ACC112 (cell line): ENCODE measurements at regions not wholly inside any gene's neighbourhood (a gene's known extent, or its start where the extent isn't known, plus 50 kb on each side); places are given as distances from the start of the nearest gene placed in this dataset.

Source experiments
- H2AFZ ChIP-seq: fragments of 200-600 bp; sonication (generic); one replicate; pipeline ENCODE4 v1.6.0; 2017; ENCODE audit warnings: antibody characterized with exemption, low read length; ENCODE audit not compliant: unreplicated experiment
- H3K27ac ChIP-seq: fragments of 200-600 bp; sonication (generic); 2 replicates; pipeline ENCODE4 v1.5.1; 2014; ENCODE audit warnings: low read depth, mild to moderate bottlenecking, antibody characterized with exemption, low read length, moderate library complexity
- H3K27me3 ChIP-seq: fragments of 200-600 bp; sonication (generic); 2 replicates; pipeline ENCODE4 v1.6.1; 2014; ENCODE audit warnings: mild to moderate bottlenecking, antibody characterized with exemption, low read length, moderate library complexity, mixed read lengths; ENCODE audit not compliant: insufficient read depth
- H3K36me3 ChIP-seq: fragments of 200-600 bp; sonication (generic); 2 replicates; pipeline ENCODE4 v1.6.1; 2016; ENCODE audit warnings: mild to moderate bottlenecking, antibody characterized with exemption, low read length, moderate library complexity, mixed read lengths; ENCODE audit not compliant: insufficient read depth
- H3K4me1 ChIP-seq: fragments of 200-600 bp; sonication (generic); one replicate; pipeline ENCODE4 v1.6.1; 2016; ENCODE audit warnings: low read length, mixed read lengths; ENCODE audit not compliant: insufficient read depth, unreplicated experiment, control insufficient read depth
- H3K4me3 ChIP-seq: fragments of 200-600 bp; sonication (generic); 2 replicates; pipeline ENCODE4 v1.5.1; 2014; ENCODE audit warnings: mild to moderate bottlenecking, low read depth, low read length
- H3K79me2 ChIP-seq: fragments of 200-600 bp; sonication (generic); one replicate; pipeline ENCODE4 v1.6.0; 2016; ENCODE audit warnings: low read length; ENCODE audit not compliant: control insufficient read depth, unreplicated experiment, insufficient read depth

GRCh38 chr6:80482056-80482455, 375.6 kb downstream of the BCKDHB start:
- no peaks in the 10 kb centered on the region for H3K79me2 ChIP-seq

DNA sequence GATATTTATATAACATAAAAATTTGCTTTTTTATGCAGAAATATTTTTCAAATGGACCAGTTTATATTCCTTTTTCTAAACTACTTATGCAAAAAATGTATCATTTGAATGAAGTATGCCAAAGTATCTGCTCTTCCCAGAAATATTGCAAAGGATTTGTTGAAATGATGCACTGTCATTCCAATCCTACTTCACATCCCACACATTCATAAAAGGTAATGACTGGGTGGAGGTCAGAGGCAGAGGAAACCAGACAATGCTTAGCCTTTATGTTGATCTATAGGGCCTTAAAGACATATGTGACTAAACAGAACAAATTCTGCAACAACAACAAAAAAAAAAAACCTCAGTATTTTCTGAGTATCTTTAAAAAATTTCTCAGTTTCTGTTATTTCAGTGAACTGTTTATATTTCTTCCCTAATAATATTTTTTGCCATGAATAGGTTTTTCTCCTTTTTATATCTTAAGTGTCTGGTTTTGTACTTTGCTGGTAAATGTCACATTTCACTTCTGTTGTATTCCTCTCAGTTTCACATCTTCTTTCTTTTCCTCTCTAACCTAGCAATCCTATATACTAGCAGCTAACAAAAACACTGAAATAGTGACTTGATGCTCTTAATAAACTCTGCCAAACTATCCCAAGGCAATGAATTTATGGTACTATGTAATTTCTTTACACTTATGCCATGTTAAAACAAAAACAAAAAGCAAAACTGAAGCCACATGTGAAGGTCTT, 374.1 kb downstream of the BCKDHB start:
- H3K79me2 ChIP-seq, result no peaks in the 10 kb centered on the region
- H3K4me1 ChIP-seq, result peaks cover 5% of the 10 kb centered on the region
- H3K27me3 ChIP-seq, result no peaks in the 10 kb centered on the region
- no peak overlapping the region for H3K4me3 ChIP-seq
- no peak overlapping the region for H2AFZ ChIP-seq
- H3K36me3 ChIP-seq, result no peaks in the 10 kb centered on the region
- H3K27ac ChIP-seq, result no peak overlapping the region

More at GRCh38 chr6:80482056-80482455, 375.6 kb downstream of the BCKDHB start:
- Histone ChIP-seq H3K27me3 (no peaks in the 10 kb centered on the region), H2AFZ (no peak overlapping the region), H3K4me3 (no peak overlapping the region), H3K27ac (no peak overlapping the region), H3K36me3 (no peaks in the 10 kb centered on the region), H3K4me1 (peaks cover 5% of the 10 kb centered on the region)

DNA sequence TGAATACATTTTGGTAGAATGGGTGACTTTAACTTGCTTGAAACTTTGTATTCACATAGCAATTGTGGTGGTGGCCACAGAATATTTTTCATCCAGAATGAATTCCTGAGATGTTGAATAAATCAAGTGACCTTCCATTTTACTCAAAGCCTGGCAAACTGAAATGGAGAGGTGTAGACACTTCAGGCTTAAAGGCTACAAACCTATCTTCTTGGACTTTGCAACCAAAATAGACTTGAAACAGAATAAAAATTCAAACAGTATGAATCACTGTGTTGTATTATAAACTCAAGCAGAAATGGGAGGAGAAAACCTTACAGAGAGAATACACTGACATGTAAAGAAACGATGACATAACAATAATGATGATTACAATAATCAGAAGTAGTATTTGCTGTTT, 371.6 kb downstream of the BCKDHB start:
- Histone ChIP-seq H3K4me3 (no peak overlapping the region), H2AFZ (peak overlapping the region; percentile 24), H3K4me1 (peaks cover 5% of the 10 kb centered on the region), H3K27ac (no peak overlapping the region), H3K79me2 (no peaks in the 10 kb centered on the region), H3K36me3 (no peaks in the 10 kb centered on the region), H3K27me3 (no peaks in the 10 kb centered on the region)

DNA sequence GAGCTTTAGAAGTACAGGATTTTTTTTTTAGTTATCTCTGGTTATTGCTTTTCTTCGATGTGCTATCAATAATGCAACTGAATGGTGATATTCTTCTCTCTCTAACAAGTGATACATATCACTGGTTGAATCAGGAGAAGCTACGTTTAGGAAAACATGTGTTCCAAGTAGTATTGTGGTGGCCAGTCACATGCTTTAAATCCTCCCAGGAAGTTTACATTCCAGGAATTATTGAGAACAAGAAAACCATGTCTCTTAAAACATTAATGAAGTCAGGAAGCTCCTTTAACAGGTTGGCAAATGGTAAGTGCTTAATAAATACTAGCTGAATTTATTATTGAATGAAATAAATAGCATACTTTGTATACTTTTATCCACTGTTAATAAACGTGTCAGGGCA, 371.1 kb downstream of the BCKDHB start:
- Histone ChIP-seq H3K27ac (no peak overlapping the region), H3K4me3 (no peak overlapping the region), H3K4me1 (peaks cover 5% of the 10 kb centered on the region), H3K27me3 (no peaks in the 10 kb centered on the region), H3K36me3 (no peaks in the 10 kb centered on the region), H3K79me2 (no peaks in the 10 kb centered on the region), H2AFZ (peak overlapping the region; percentile 50)

GRCh38 chr6:80472271-80472670, 365.8 kb downstream of the BCKDHB start:
- H3K27me3 ChIP-seq, result no peaks in the 10 kb centered on the region
- H3K79me2 ChIP-seq, result no peaks in the 10 kb centered on the region
- H3K4me3 ChIP-seq, result no peak overlapping the region
- no peaks in the 10 kb centered on the region for H3K4me1 ChIP-seq
- no peak overlapping the region for H3K27ac ChIP-seq
- no peaks in the 10 kb centered on the region for H3K36me3 ChIP-seq
- H2AFZ ChIP-seq, result no peak overlapping the region

DNA sequence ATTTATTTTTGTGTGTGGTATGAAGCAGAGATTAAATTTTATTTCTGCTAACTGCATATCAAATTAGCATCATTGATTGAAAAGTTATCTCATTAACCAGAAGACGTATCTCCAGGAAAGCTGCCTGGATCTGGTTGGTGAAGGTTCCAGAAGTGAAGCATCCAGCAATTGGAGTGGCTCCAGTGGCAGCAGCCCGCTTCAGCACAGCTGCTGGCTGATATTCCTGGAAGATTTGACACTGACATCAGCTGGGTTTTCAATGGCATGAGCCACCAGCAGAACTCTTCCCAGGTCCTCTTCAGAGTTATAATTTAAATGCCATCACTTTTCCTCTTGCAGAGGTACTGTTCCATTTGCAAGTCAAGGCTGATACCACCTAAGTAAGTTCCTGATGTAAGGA, 363.5 kb downstream of the BCKDHB start:
- Histone ChIP-seq H3K4me3 (no peak overlapping the region), H3K79me2 (no peaks in the 10 kb centered on the region), H3K27me3 (no peaks in the 10 kb centered on the region), H2AFZ (no peak overlapping the region), H3K4me1 (no peaks in the 10 kb centered on the region), H3K36me3 (no peaks in the 10 kb centered on the region), H3K27ac (no peak overlapping the region)

- H3K27ac ChIP-seq, result no peak overlapping the region
- H3K4me3 ChIP-seq, result no peak overlapping the region
- H3K27me3 ChIP-seq, result no peaks in the 10 kb centered on the region
- H2AFZ ChIP-seq, result no peak overlapping the region
- no peaks in the 10 kb centered on the region for H3K79me2 ChIP-seq
- H3K4me1 ChIP-seq, result no peaks in the 10 kb centered on the region
- no peaks in the 10 kb centered on the region for H3K36me3 ChIP-seq
Observed at GRCh38 chr6:80468398-80468797, 361.9 kb downstream of the BCKDHB start.

- Histone ChIP-seq H2AFZ (no peak overlapping the region), H3K27me3 (no peaks in the 10 kb centered on the region), H3K79me2 (no peaks in the 10 kb centered on the region), H3K36me3 (no peaks in the 10 kb centered on the region), H3K27ac (no peak overlapping the region), H3K4me1 (no peaks in the 10 kb centered on the region), H3K4me3 (no peak overlapping the region)
Observed at GRCh38 chr6:80467408-80467807, 360.9 kb downstream of the BCKDHB start.

DNA sequence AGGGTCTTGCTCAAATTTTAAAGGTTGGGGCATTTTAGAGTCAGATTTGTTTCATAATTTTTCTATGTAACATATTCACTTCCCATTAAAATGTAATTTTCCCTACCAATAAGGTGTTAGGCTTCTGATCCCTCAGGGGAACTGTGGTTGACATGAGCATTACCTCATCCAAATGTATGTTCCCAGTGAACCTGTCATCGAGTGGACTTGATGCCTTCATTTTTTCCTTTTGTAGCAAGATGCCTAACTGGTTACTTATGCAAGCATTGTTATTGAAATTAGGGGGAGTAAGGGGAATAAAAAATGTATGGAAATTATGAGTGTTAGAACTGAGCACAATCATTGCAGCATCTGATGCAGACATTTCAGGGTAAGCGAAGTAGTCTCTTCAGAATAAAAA, 360.5 kb downstream of the BCKDHB start:
- H3K4me3 ChIP-seq, result no peak overlapping the region
- H3K4me1 ChIP-seq, result no peaks in the 10 kb centered on the region
- no peak overlapping the region for H3K27ac ChIP-seq
- no peaks in the 10 kb centered on the region for H3K36me3 ChIP-seq
- H3K79me2 ChIP-seq, result no peaks in the 10 kb centered on the region
- H2AFZ ChIP-seq, result no peak overlapping the region
- H3K27me3 ChIP-seq, result no peaks in the 10 kb centered on the region

DNA sequence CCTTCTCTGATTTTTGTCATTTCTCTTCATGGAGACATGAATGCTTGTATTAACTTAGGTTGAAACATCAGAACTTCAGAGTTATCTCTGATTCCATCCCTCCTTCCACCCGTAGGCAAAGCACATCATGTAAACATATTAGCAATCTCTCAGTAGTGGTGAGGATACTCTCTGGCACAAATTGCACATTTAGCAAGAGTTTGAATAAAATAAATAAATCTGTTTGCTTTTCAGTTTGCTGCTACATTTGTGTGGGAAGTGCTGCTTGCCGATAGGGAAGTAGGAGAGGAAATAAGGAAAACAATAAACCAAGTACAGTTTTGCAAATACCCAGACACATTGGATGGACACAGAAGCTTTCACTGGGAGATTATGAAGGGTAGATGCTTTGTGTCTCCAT, 359.0 kb downstream of the BCKDHB start:
- no peaks in the 10 kb centered on the region for H3K79me2 ChIP-seq
- no peaks in the 10 kb centered on the region for H3K36me3 ChIP-seq
- H3K4me1 ChIP-seq, result no peaks in the 10 kb centered on the region
- no peak overlapping the region for H3K4me3 ChIP-seq
- H2AFZ ChIP-seq, result no peak overlapping the region
- no peaks in the 10 kb centered on the region for H3K27me3 ChIP-seq
- H3K27ac ChIP-seq, result no peak overlapping the region

DNA sequence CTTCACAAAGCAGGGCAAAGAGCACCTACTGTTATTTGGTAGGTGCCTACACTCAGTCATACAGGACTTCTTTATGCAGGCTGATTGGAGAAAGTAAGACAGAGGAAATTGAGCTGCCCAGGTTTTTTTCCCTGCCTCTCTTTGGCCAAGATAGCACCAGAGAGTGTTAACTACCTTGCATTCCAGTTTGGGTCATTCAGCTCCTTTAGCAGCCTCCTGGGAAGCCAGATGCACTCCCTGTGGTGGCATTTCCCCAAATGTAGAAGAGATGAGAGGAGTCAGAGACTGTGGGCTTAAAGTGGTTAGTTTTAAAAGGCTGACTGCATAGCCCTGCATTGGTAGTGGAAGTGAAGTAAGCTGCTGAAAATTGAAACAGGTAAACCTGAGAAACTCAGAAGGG, 358.4 kb downstream of the BCKDHB start:
- no peaks in the 10 kb centered on the region for H3K27me3 ChIP-seq
- H3K4me1 ChIP-seq, result peaks cover 3% of the 10 kb centered on the region
- H3K79me2 ChIP-seq, result no peaks in the 10 kb centered on the region
- H2AFZ ChIP-seq, result no peak overlapping the region
- no peak overlapping the region for H3K4me3 ChIP-seq
- H3K27ac ChIP-seq, result no peak overlapping the region
- H3K36me3 ChIP-seq, result no peaks in the 10 kb centered on the region
